HEK293 (cell line): ENCODE measurements at regions not wholly inside any gene's neighbourhood (a gene's known extent, or its start where the extent isn't known, plus 50 kb on each side); places are given as distances from the start of the nearest gene placed in this dataset.

Experiments used
- CTCF ChIA-PET: fragments of 350-600 bp; formaldehyde crosslinking; extraction: SDS; loops from one replicate; lab custom pipeline; 2021; ENCODE audit warnings: antibody characterized with exemption; lab: Yijun Ruan, JAX
- POLR2A ChIA-PET: fragments of 300-600 bp; formaldehyde crosslinking; extraction: SDS; loops from one replicate; lab custom pipeline; 2020; ENCODE audit warnings: antibody characterized with exemption, inconsistent platforms; lab: Yijun Ruan, JAX
- H3K27ac ChIP-seq: fragments of 200-500 bp; sonication (Bioruptor generic); 2 replicates; pipeline ENCODE4 v1.5.1; 2014; ENCODE audit warnings: low read depth, low read length, control low read depth, inconsistent platforms; ENCODE audit errors: extremely low read depth
- H3K36me3 ChIP-seq, 2 experiments: fragments of 200-500 bp in 1 of 2; sonication (Bioruptor generic) in 1 of 2; 1 replicate in 1 of 2; 2 replicates in 1 of 2; pipeline ENCODE4 v1.5.1; 2014 to 2017; ENCODE audit warnings: inconsistent platforms in 2 of 2, low read length in 2 of 2; ENCODE audit not compliant: control insufficient read depth in 2 of 2, insufficient read depth in 1 of 2
- H3K4me1 ChIP-seq: fragments of 200-500 bp; sonication (Bioruptor generic); 2 replicates; pipeline ENCODE4 v1.5.1; 2014; ENCODE audit warnings: mild to moderate bottlenecking, low read length, inconsistent platforms; ENCODE audit not compliant: control insufficient read depth, insufficient read depth
- H3K4me3 ChIP-seq: 2 replicates; pipeline ENCODE4 v1.5.1; 2011; ENCODE audit warnings: low read depth, mild to moderate bottlenecking, control low read depth, low read length, moderate library complexity
- H3K9me3 ChIP-seq: fragments of 200-500 bp; sonication (Bioruptor generic); 2 replicates; pipeline ENCODE4 v1.5.1; 2014; ENCODE audit warnings: low read depth, low read length, inconsistent platforms; ENCODE audit not compliant: control insufficient read depth, insufficient read depth
- CTCF ChIP-seq: fragments of 450-650 bp; formaldehyde crosslinking; IDR thresholded peaks from 2 replicates; pipeline ENCODE4 v1.5.1; 2016; ENCODE audit warnings: missing biosample characterization, missing genetic modification characterization
- ELK4 ChIP-seq: IDR thresholded peaks from 2 replicates; pipeline ENCODE4 v1.6.1; 2011; ENCODE audit warnings: mild to moderate bottlenecking, low read depth, low read length, borderline replicate concordance
- KLF1 ChIP-seq: fragments of 450-650 bp; formaldehyde crosslinking; IDR thresholded peaks from 2 replicates; pipeline ENCODE4 v1.5.1; 2016; ENCODE audit warnings: missing biosample characterization, missing genetic modification characterization
- KLF9 ChIP-seq: fragments of 450-650 bp; formaldehyde crosslinking; IDR thresholded peaks from 2 replicates; pipeline ENCODE4 v1.5.1; 2016; ENCODE audit warnings: missing biosample characterization, missing genetic modification characterization, low read depth
- OSR2 ChIP-seq: fragments of 450-650 bp; formaldehyde crosslinking; IDR thresholded peaks from 2 replicates; pipeline ENCODE4 v1.5.1; 2016; ENCODE audit warnings: missing biosample characterization, missing genetic modification characterization
- TRIM28 ChIP-seq: IDR thresholded peaks from 2 replicates; pipeline ENCODE4 v1.6.1; 2011; ENCODE audit warnings: low read length, control low read depth, borderline replicate concordance
- ZBTB10 ChIP-seq: fragments of 450-650 bp; formaldehyde crosslinking; IDR thresholded peaks from 2 replicates; pipeline ENCODE4 v1.5.1; 2016; ENCODE audit warnings: missing biosample characterization, missing genetic modification characterization
- ZBTB7A ChIP-seq: fragments of 450-650 bp; formaldehyde crosslinking; IDR thresholded peaks from 2 replicates; pipeline ENCODE4 v1.5.1; 2016; ENCODE audit warnings: low read depth, missing biosample characterization, missing genetic modification characterization
- ZNF266 ChIP-seq: fragments of 450-650 bp; formaldehyde crosslinking; IDR thresholded peaks from 2 replicates; pipeline ENCODE4 v1.5.1; 2016; ENCODE audit warnings: missing biosample characterization, missing genetic modification characterization, low read depth
- ZNF354C ChIP-seq: fragments of 450-650 bp; formaldehyde crosslinking; IDR thresholded peaks from 2 replicates; pipeline ENCODE4 v1.5.1; 2016; ENCODE audit warnings: missing biosample characterization, missing genetic modification characterization, low read depth, borderline replicate concordance
- ZNF416 ChIP-seq: fragments of 450-650 bp; formaldehyde crosslinking; IDR thresholded peaks from 2 replicates; pipeline ENCODE4 v1.5.1; 2016; ENCODE audit warnings: missing biosample characterization, missing genetic modification characterization
- ZNF610 ChIP-seq: fragments of 450-650 bp; formaldehyde crosslinking; IDR thresholded peaks from 2 replicates; pipeline ENCODE4 v1.5.1; 2016; ENCODE audit warnings: missing biosample characterization, missing genetic modification characterization, borderline replicate concordance
- ZNF670 ChIP-seq: fragments of 450-650 bp; formaldehyde crosslinking; IDR thresholded peaks from 2 replicates; pipeline ENCODE4 v1.5.1; 2016; ENCODE audit warnings: missing biosample characterization, missing genetic modification characterization, low read depth
- ZNF76 ChIP-seq: fragments of 450-650 bp; formaldehyde crosslinking; IDR thresholded peaks from 2 replicates; pipeline ENCODE4; 2016; ENCODE audit warnings: low read depth, missing biosample characterization, missing genetic modification characterization, borderline replicate concordance
- ZNF777 ChIP-seq: fragments of 450-650 bp; formaldehyde crosslinking; IDR thresholded peaks from 2 replicates; pipeline ENCODE4 v1.5.1; 2017; ENCODE audit warnings: missing biosample characterization, missing genetic modification characterization, borderline replicate concordance
- ZXDB ChIP-seq: fragments of 450-650 bp; formaldehyde crosslinking; IDR thresholded peaks from 2 replicates; pipeline ENCODE4 v1.5.1; 2016; ENCODE audit warnings: missing biosample characterization, missing genetic modification characterization
- TF ChIP-seq, protein P1 (sequence below): fragments of 450-650 bp; formaldehyde crosslinking; IDR thresholded peaks from 2 replicates; pipeline ENCODE4 v1.5.1; 2016; ENCODE audit warnings: missing biosample characterization, missing genetic modification characterization
- TF ChIP-seq, protein P2 (sequence below): fragments of 450-650 bp; formaldehyde crosslinking; IDR thresholded peaks from 2 replicates; pipeline ENCODE4 v1.5.1; 2016; ENCODE audit warnings: missing biosample characterization, missing genetic modification characterization
- TF ChIP-seq, protein P3 (sequence below): fragments of 450-650 bp; formaldehyde crosslinking; IDR thresholded peaks from 2 replicates; pipeline ENCODE4 v1.5.1; 2017; ENCODE audit warnings: missing biosample characterization, missing genetic modification characterization
- TF ChIP-seq, protein P4 (sequence below): fragments of 450-650 bp; formaldehyde crosslinking; IDR thresholded peaks from 2 replicates; pipeline ENCODE4; 2016; ENCODE audit warnings: missing biosample characterization, missing genetic modification characterization

GRCh38 chr6:145453376-145453775 lies 281.9 kb downstream of the EPM2A start:
- ChIA-PET CTCF (interaction anchor here (0.7 to 1.0 kb wide), 3 partner anchors 14 to 318 kb away, joined by 3 read pairs; no protein-coding TSS in a partner anchor), POLR2A (no interaction called here)
- Histone ChIP-seq H3K4me1 (no peaks in the 10 kb centered on the region), H3K27ac (no peak overlapping the region), H3K4me3 (no peak overlapping the region), H3K36me3 (no peaks in the 10 kb centered on the region), H3K9me3 (no peaks in the 10 kb centered on the region)
- TF ChIP-seq ELK4, result no peak
- TF ChIP-seq, protein P1, sequence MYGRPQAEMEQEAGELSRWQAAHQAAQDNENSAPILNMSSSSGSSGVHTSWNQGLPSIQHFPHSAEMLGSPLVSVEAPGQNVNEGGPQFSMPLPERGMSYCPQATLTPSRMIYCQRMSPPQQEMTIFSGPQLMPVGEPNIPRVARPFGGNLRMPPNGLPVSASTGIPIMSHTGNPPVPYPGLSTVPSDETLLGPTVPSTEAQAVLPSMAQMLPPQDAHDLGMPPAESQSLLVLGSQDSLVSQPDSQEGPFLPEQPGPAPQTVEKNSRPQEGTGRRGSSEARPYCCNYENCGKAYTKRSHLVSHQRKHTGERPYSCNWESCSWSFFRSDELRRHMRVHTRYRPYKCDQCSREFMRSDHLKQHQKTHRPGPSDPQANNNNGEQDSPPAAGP (tag by site-specific recombination), result no peak
- TF ChIP-seq ZNF76 (tag by site-specific recombination), result no peak
- TF ChIP-seq, protein P2, sequence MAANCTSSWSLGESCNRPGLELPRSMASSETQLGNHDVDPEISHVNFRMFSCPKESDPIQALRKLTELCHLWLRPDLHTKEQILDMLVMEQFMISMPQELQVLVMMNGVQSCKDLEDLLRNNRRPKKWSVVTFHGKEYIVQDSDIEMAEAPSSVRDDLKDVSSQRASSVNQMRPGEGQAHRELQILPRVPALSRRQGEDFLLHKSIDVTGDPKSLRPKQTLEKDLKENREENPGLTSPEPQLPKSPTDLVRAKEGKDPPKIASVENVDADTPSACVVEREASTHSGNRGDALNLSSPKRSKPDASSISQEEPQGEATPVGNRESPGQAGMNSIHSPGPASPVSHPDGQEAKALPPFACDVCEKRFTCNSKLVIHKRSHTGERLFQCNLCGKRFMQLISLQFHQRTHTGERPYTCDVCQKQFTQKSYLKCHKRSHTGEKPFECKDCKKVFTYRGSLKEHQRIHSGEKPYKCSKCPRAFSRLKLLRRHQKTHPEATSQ, result no peak
- TF ChIP-seq, protein P3, sequence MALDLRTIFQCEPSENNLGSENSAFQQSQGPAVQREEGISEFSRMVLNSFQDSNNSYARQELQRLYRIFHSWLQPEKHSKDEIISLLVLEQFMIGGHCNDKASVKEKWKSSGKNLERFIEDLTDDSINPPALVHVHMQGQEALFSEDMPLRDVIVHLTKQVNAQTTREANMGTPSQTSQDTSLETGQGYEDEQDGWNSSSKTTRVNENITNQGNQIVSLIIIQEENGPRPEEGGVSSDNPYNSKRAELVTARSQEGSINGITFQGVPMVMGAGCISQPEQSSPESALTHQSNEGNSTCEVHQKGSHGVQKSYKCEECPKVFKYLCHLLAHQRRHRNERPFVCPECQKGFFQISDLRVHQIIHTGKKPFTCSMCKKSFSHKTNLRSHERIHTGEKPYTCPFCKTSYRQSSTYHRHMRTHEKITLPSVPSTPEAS (tag by site-specific recombination), result no peak
- TF ChIP-seq ZBTB7A (tag by site-specific recombination), result no peak
- no peak for TF ChIP-seq OSR2 (tag by site-specific recombination)
- TF ChIP-seq ZNF777 (tag by site-specific recombination), result no peak
- TF ChIP-seq ZNF670 (tag by site-specific recombination), result no peak
- TF ChIP-seq, protein P4, sequence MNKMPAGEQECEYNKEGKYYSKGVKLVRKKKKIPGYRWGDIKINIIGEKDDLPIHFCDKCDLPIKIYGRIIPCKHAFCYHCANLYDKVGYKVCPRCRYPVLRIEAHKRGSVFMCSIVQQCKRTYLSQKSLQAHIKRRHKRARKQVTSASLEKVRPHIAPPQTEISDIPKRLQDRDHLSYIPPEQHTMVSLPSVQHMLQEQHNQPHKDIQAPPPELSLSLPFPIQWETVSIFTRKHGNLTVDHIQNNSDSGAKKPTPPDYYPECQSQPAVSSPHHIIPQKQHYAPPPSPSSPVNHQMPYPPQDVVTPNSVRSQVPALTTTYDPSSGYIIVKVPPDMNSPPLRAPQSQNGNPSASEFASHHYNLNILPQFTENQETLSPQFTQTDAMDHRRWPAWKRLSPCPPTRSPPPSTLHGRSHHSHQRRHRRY, result no peak
- no peak for TF ChIP-seq ZNF416 (tag by site-specific recombination)
- TF ChIP-seq ZNF266, result no peak
- no peak for TF ChIP-seq ZNF354C
- TF ChIP-seq ZBTB10 (tag by site-specific recombination), result no peak
- no peak for TF ChIP-seq ZNF610 (tag by site-specific recombination)
- TF ChIP-seq KLF1 (tag by site-specific recombination), result no peak

DNA sequence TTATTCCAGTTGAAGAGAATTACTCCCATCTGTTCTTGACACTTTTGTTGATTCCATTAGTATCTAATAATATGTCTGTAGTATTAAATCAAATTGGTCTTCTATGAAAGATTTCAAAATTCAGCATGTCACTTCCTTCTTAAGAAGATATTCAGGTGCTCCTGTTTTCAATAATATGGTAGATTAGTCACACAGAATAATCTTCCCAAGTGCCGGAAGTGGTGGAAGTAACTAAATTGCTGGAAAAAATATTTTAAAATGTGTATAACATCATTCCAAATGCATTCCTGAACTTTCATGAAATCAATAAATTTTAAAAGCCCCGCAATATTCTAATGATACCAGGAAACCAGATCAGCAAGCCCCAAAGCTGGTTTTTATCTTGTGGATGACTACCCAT lies 281.3 kb downstream of the EPM2A start:
- POLR2A ChIA-PET, result no interaction called here
- H3K9me3 ChIP-seq, result no peaks in the 10 kb centered on the region
- no peak overlapping the region for H3K27ac ChIP-seq
- H3K36me3 ChIP-seq, result no peaks in the 10 kb centered on the region
- H3K4me3 ChIP-seq, result no peak overlapping the region
- CTCF ChIA-PET, result no interaction called here
- no peaks in the 10 kb centered on the region for H3K4me1 ChIP-seq
- no peak for TF ChIP-seq TRIM28
- no peak for TF ChIP-seq CTCF (tag by site-specific recombination)
- TF ChIP-seq ZXDB (tag by site-specific recombination), result no peak
- TF ChIP-seq KLF9 (tag by site-specific recombination), result no peak
